Esophagus muscularis mucosa (tissue), 4 donors: ENCODE measurements at regions not wholly inside any gene's neighbourhood (a gene's known extent, or its start where the extent isn't known, plus 50 kb on each side); places are given as distances from the start of the nearest gene placed in this dataset.

Source experiments
- DNase-seq: peaks from one replicate; pipeline ENCODE4 v3.0.0-alpha.2; 2017; ENCODE audit errors: extremely low spot score
- H3K27ac ChIP-seq, 4 donors: fragments of 200-600 bp; sonication (generic); replicated peaks in 1 of 4; 1 replicate in 3 of 4; 2 replicates in 1 of 4; pipeline ENCODE4 v1.5.1; 2016 to 2019; ENCODE audit warnings: mild to moderate bottlenecking in 1 of 4
- H3K27me3 ChIP-seq, 4 donors: fragments of 200-600 bp; sonication (generic); one replicate each; pipeline versions ENCODE4 v1.5.1 to v1.6.0; 2016 to 2019
- H3K36me3 ChIP-seq, 4 donors: fragments of 200-600 bp; sonication (generic); one replicate each; pipeline ENCODE4 v1.5.1; 2016 to 2019
- H3K4me1 ChIP-seq, 4 donors: fragments of 200-600 bp; sonication (generic); one replicate each; pipeline ENCODE4 v1.5.1; 2016 to 2019
- H3K4me3 ChIP-seq, 4 donors: fragments of 200-600 bp; sonication (generic); 1 replicate in 2 of 4; 2 replicates in 2 of 4; pipeline ENCODE4 v1.5.1; 2016 to 2019; ENCODE audit warnings: mild to moderate bottlenecking in 4 of 4, moderate library complexity in 1 of 4
- H3K9me3 ChIP-seq, 4 donors: fragments of 200-600 bp; sonication (generic); 1 replicate in 3 of 4; 2 replicates in 1 of 4; pipeline ENCODE4 v1.5.1; 2016 to 2019
- CTCF ChIP-seq, 3 experiments: fragments of 200-600 bp in 2 of 3; fragments of 450-650 bp in 1 of 3; sonication (generic) in 2 of 3; IDR thresholded peaks; one replicate each; pipeline ENCODE4 v1.5.1; 2017 to 2019; ENCODE audit warnings: antibody characterized with exemption in 3 of 3, mild to moderate bottlenecking in 2 of 3, moderate library complexity in 1 of 3
- EP300 ChIP-seq: sonication (generic); formaldehyde crosslinking; IDR thresholded peaks from one replicate; pipeline ENCODE4 v1.6.1; 2017; ENCODE audit warnings: antibody characterized with exemption
- POLR2A ChIP-seq: fragments of 450-650 bp; IDR thresholded peaks from one replicate; pipeline ENCODE4 v1.6.1; 2017; ENCODE audit warnings: antibody characterized with exemption, moderate library complexity, mild to moderate bottlenecking, low read depth
- POLR2AphosphoS5 ChIP-seq, 2 donors: sonication (generic); formaldehyde crosslinking; IDR thresholded peaks; one replicate each; pipeline ENCODE4 v1.6.1; 2017; ENCODE audit warnings: antibody characterized with exemption in 2 of 2
- WGBS: methylation state at CpG from one replicate; pipeline ENCODE4 v1.1.5; 2018; 5-methylcytosine and 5-hydroxymethylcytosine counted together
- intact Hi-C: fragments of 100-400 bp; cut with DNase I; formaldehyde crosslinking; loops from one replicate; pipeline ENCODE4 v1.15.1; 2023

GRCh38 chr22:49717322-49717919, 110.3 kb downstream of the BRD1 start:
- intact Hi-C loops, result no loop called here
- no peak for DNase-seq
- H3K36me3 ChIP-seq, result no peaks in the 10 kb centered on the region
- no peak overlapping the region for H3K4me3 ChIP-seq
- H3K4me1 ChIP-seq, result no peaks in the 10 kb centered on the region
- no peak overlapping the region for H3K27ac ChIP-seq
- no peaks in the 10 kb centered on the region for H3K9me3 ChIP-seq
- peaks cover 0 to 60% (median 3%) of the 10 kb centered on the region in 4 donors for H3K27me3 ChIP-seq
- WGBS, result 75% methylated on average over 24 of the region's 24 CpGs
- TF ChIP-seq CTCF (IDR thresholded peaks at IDR 0.05) (no peak), POLR2AphosphoS5 (IDR thresholded peaks at IDR 0.05) (no peak), POLR2A (no peak), EP300 (no peak)

- no peak overlapping the region for H3K27ac ChIP-seq
- no peak overlapping the region for H3K4me3 ChIP-seq
- H3K4me1 ChIP-seq, result no peaks in the 10 kb centered on the region
- H3K9me3 ChIP-seq, result peaks cover 0 to 4% (median under 1%) of the 10 kb centered on the region in 4 donors
- H3K27me3 ChIP-seq, result peaks cover 0 to 70% (median 4%) of the 10 kb centered on the region in 4 donors
- 59% methylated on average over 11 of the region's 12 CpGs for WGBS
- no peak for DNase-seq
- TF ChIP-seq POLR2AphosphoS5 (IDR thresholded peaks at IDR 0.05) (no peak), POLR2A (no peak), EP300 (no peak), CTCF (IDR thresholded peaks at IDR 0.05) (no peak)
- intact Hi-C loops, result no loop called here
- H3K36me3 ChIP-seq, result no peaks in the 10 kb centered on the region
Measured at GRCh38 chr22:49716441-49716840, 111.2 kb downstream of the BRD1 start.

- Histone ChIP-seq H3K27me3 (peaks cover 0 to 73% (median 7%) of the 10 kb centered on the region in 4 donors), H3K36me3 (no peaks in the 10 kb centered on the region), H3K4me3 (no peak overlapping the region), H3K9me3 (peaks cover 0 to 14% (median 8%) of the 10 kb centered on the region in 4 donors), H3K27ac (no peak overlapping the region), H3K4me1 (no peaks in the 10 kb centered on the region)
- 88% methylated on average over 3 of the region's 3 CpGs for WGBS
- no peak for DNase-seq
- intact Hi-C loops, result no loop called here
- no peak for TF ChIP-seq EP300
- no peak for TF ChIP-seq POLR2A
- no peak for TF ChIP-seq CTCF (IDR thresholded peaks at IDR 0.05)
- no peak for TF ChIP-seq POLR2AphosphoS5 (IDR thresholded peaks at IDR 0.05)
Measured at GRCh38 chr22:49715450-49715849, 112.2 kb downstream of the BRD1 start.

- H3K4me1 ChIP-seq, result no peaks in the 10 kb centered on the region
- intact Hi-C loops, result no loop called here
- no peak overlapping the region for H3K4me3 ChIP-seq
- peaks cover 0 to 83% (median 7%) of the 10 kb centered on the region in 4 donors for H3K27me3 ChIP-seq
- TF ChIP-seq POLR2AphosphoS5 (IDR thresholded peaks at IDR 0.05) (no peak), EP300 (no peak), POLR2A (no peak), CTCF (IDR thresholded peaks at IDR 0.05) (no peak)
- H3K36me3 ChIP-seq, result no peaks in the 10 kb centered on the region
- H3K9me3 ChIP-seq, result peaks cover 0 to 35% (median 28%) of the 10 kb centered on the region in 4 donors
- no peak for DNase-seq
- no peak overlapping the region for H3K27ac ChIP-seq
- 46% methylated on average over 15 of the region's 15 CpGs for WGBS
Measured at GRCh38 chr22:49713003-49713402, 114.7 kb downstream of the BRD1 start.
